ENCODE measurements at regions not wholly inside any gene's neighbourhood (a gene's known extent, or its start where the extent isn't known, plus 50 kb on each side); places are given as distances from the start of the nearest gene placed in this dataset.

DNA sequence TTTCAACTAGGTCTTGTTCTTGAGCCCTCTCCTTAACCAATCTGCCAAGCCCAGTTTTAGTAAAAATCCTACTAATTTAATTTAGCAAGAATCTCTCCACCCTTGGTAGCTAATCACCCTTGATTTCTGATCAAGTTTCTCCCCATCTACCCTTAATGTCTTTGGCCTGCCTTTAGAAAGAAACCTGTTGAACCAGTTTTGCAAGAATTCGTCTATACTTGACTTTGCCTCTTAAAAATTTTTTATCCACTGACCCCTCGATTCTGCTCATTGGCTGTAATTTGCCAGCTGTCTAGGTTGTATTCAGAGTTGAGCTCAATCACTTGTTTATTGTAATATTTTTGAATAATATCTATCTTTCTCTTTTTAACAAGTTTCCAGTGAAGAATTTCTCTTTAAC is 1138.5 kb downstream of the CDH11 start:
- H3K36me3 ChIP-seq = no peaks in the 10 kb centered on the region
- WGBS, 5 donors = 20 to 51% (median 26%) methylated on average over 2 of the region's 2 CpGs
- intact Hi-C loops (cut with DNase I; ENCODE audit: low total_unique reads) = no loop called here
- H3K9me3 ChIP-seq = peaks cover 0 to 6% (median 0%) of the 10 kb centered on the region in 4 donors
- peaks cover 0 to 4% (median 0%) of the 10 kb centered on the region in 4 donors for H3K4me1 ChIP-seq
- TF ChIP-seq POLR2A (IDR thresholded peaks at IDR 0.05) (no peak), EP300 (IDR thresholded peaks at IDR 0.05) (no peak), POLR2AphosphoS5 (IDR thresholded peaks at IDR 0.05) (no peak)
- TF ChIP-seq, protein P1, sequence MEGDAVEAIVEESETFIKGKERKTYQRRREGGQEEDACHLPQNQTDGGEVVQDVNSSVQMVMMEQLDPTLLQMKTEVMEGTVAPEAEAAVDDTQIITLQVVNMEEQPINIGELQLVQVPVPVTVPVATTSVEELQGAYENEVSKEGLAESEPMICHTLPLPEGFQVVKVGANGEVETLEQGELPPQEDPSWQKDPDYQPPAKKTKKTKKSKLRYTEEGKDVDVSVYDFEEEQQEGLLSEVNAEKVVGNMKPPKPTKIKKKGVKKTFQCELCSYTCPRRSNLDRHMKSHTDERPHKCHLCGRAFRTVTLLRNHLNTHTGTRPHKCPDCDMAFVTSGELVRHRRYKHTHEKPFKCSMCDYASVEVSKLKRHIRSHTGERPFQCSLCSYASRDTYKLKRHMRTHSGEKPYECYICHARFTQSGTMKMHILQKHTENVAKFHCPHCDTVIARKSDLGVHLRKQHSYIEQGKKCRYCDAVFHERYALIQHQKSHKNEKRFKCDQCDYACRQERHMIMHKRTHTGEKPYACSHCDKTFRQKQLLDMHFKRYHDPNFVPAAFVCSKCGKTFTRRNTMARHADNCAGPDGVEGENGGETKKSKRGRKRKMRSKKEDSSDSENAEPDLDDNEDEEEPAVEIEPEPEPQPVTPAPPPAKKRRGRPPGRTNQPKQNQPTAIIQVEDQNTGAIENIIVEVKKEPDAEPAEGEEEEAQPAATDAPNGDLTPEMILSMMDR (IDR thresholded peaks at IDR 0.05) = no peak
- no peaks in the 10 kb centered on the region for H3K27me3 ChIP-seq
- no peak overlapping the region for H3K27ac ChIP-seq
- peak in 1 of 2 donors; percentile 66 for DNase-seq
- H3K4me3 ChIP-seq = no peak overlapping the region

DNA sequence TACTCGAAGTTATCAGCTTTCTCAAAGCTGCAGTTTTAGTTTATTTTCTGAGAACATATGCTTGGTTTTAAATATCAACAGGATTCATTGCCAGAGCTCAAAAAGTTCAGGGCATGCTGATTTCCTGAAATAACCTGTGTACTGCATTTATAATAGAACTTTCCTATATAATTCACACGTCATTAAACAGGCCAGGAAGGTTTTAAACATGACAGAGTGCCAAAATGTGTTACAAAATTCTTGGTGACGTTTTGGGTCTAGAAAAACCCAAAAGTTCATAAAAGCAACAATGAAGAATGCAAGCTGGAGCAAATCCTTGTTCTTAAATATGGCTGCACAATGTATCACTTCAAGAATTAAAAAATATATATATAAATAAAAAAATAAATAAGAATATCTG is 1139.1 kb downstream of the CDH11 start:
- Histone ChIP-seq H3K27ac (no peak overlapping the region), H3K9me3 (peaks cover 0 to 6% (median 0%) of the 10 kb centered on the region in 4 donors), H3K4me3 (no peak overlapping the region), H3K27me3 (no peaks in the 10 kb centered on the region), H3K36me3 (no peaks in the 10 kb centered on the region), H3K4me1 (peaks cover 0 to 4% (median 0%) of the 10 kb centered on the region in 4 donors)
- 33 to 52% (median 41%) methylated on average over 3 of the region's 3 CpGs for WGBS, 5 donors
- DNase-seq = no peak
- TF ChIP-seq EP300 (IDR thresholded peaks at IDR 0.05) = no peak
- TF ChIP-seq POLR2A (IDR thresholded peaks at IDR 0.05) = no peak
- TF ChIP-seq POLR2AphosphoS5 (IDR thresholded peaks at IDR 0.05) = no peak
- TF ChIP-seq, protein P1 (IDR thresholded peaks at IDR 0.05) = no peak
- intact Hi-C loops (cut with DNase I; ENCODE audit: low total_unique reads) = no loop called here

GRCh38 chr16:63982110-63982509 is 1139.8 kb downstream of the CDH11 start:
- intact Hi-C loops (cut with DNase I; ENCODE audit: low total_unique reads) = no loop called here
- TF ChIP-seq POLR2A (IDR thresholded peaks at IDR 0.05) = no peak
- TF ChIP-seq EP300 (IDR thresholded peaks at IDR 0.05) = no peak
- TF ChIP-seq, protein P1 (IDR thresholded peaks at IDR 0.05) = no peak
- no peak for TF ChIP-seq POLR2AphosphoS5 (IDR thresholded peaks at IDR 0.05)
- no peak overlapping the region for H3K4me3 ChIP-seq
- no peak for DNase-seq
- no peaks in the 10 kb centered on the region for H3K27me3 ChIP-seq
- no peaks in the 10 kb centered on the region for H3K36me3 ChIP-seq
- H3K9me3 ChIP-seq = peaks cover 0 to 6% (median 0%) of the 10 kb centered on the region in 4 donors
- WGBS, 5 donors = 76 to 87% (median 85%) methylated on average over 5 of the region's 5 CpGs
- no peak overlapping the region for H3K27ac ChIP-seq
- H3K4me1 ChIP-seq = peaks cover 0 to 4% (median 0%) of the 10 kb centered on the region in 4 donors

DNA sequence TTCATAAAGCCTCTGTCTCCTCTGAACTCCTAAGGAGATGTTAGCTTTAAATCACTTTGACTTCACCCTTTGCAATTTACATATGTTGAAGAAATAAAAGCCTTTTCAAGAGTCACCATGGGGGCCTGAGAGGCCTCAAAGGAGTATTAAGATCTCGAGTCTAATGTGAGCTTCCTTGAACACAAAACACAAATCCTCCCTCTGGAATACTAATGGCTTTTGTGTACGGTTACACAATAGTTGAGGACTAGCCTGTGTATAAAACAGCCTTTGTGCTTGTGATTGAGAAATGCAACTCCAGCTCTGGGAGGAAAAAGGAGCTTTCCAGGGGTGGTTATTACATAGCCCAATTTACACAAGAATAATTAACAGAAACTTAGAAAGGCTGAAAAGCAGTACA is 1140.2 kb downstream of the CDH11 start:
- intact Hi-C loops (cut with DNase I; ENCODE audit: low total_unique reads) = no loop called here
- H3K4me1 ChIP-seq = peaks cover 0 to 4% (median 0%) of the 10 kb centered on the region in 4 donors
- WGBS, 5 donors = 46 to 57% (median 53%) methylated on average over 2 of the region's 2 CpGs
- no peak overlapping the region for H3K27ac ChIP-seq
- no peak for DNase-seq
- no peaks in the 10 kb centered on the region for H3K27me3 ChIP-seq
- H3K9me3 ChIP-seq = peaks cover 0 to 6% (median 0%) of the 10 kb centered on the region in 4 donors
- no peak overlapping the region for H3K4me3 ChIP-seq
- no peaks in the 10 kb centered on the region for H3K36me3 ChIP-seq
- TF ChIP-seq POLR2AphosphoS5 (IDR thresholded peaks at IDR 0.05) (no peak), POLR2A (IDR thresholded peaks at IDR 0.05) (no peak), EP300 (IDR thresholded peaks at IDR 0.05) (no peak)
- TF ChIP-seq, protein P1 (IDR thresholded peaks at IDR 0.05) = no peak

Measured in stomach (tissue), 8 donors.